Ishikawa (cell line): ENCODE measurements at regions not wholly inside any gene's neighbourhood (a gene's known extent, or its start where the extent isn't known, plus 50 kb on each side); places are given as distances from the start of the nearest gene placed in this dataset.

Experiments
- EP300 ChIP-seq: IDR thresholded peaks from 2 replicates; pipeline ENCODE4 v1.6.1; 2012; ENCODE audit warnings: borderline replicate concordance
- RAD21 ChIP-seq: IDR thresholded peaks from 2 replicates; pipeline ENCODE4 v1.6.1; 2012; ENCODE audit warnings: low read depth
- USF1 ChIP-seq: IDR thresholded peaks from 2 replicates; pipeline ENCODE4 v1.6.1; 2012

GRCh38 chrX:138014577-138014976 lies 448.6 kb downstream of the ZIC3 start:
- TF ChIP-seq USF1 (no peak), EP300 (no peak), RAD21 (no peak)
